IMR-90 (cell line): ENCODE measurements at regions not wholly inside any gene's neighbourhood (a gene's known extent, or its start where the extent isn't known, plus 50 kb on each side); places are given as distances from the start of the nearest gene placed in this dataset.

ENCODE experiments used
- CTCF ChIP-seq: conservative IDR thresholded peaks from 2 replicates; pipeline ENCODE4 v1.5.1; 2012; ENCODE audit warnings: mild to moderate bottlenecking, low read depth, low read length, improper control_type of control experiment
- MAFK ChIP-seq: IDR thresholded peaks from 2 replicates; pipeline ENCODE4 v1.6.1; 2012; ENCODE audit warnings: low read depth, low read length, improper control_type of control experiment

DNA sequence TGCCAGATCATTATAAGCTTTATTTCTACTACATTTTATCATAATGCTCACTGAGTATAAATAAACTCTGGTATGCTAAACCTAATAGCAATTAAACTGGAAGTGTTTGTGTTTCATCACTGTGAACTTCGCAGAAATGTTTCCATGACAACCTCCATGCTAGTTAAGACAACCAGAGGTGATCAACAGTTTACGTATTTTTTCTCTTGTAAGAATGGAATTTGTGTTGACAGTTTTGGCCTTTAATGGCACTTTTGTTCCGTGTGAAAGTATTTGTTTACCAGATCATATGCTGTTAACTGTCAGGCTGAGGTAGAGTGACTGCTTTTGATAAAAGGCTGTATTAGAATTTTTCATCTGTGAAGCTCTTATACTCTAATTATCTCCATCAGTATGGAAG lies 212.1 kb upstream of the PPP1R3A start:
- TF ChIP-seq MAFK (no peak), CTCF (no peak)
